GM18508 (cell line): ENCODE measurements at regions not wholly inside any gene's neighbourhood (a gene's known extent, or its start where the extent isn't known, plus 50 kb on each side); places are given as distances from the start of the nearest gene placed in this dataset.

ENCODE experiments used
- ATAC-seq: cut with Tn5 transposase; IDR thresholded peaks from one replicate; pipeline ENCODE4 v1.9.1; 2021; ENCODE audit warnings: moderate number of reproducible peaks; ENCODE audit not compliant: insufficient read depth, unreplicated experiment

DNA sequence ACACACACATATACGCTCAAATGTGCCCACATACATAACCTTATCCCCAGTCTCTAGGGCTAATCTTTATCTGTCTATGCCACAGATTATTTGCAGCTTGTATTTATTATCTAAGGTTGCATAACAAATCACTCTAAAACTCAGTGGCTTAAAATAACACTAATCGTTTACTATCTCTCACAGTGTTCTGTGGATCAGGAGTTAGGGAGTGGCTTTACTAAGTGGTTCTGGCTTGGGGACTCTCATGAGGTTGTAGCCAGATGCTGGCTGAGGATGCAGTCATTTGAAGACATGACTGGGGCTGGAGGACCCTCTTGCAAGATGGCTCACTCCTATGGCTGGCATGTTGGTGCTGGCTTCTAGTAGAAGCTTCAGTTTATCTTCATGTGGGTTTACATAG is 68.5 kb upstream of the LNX1 start:
- ATAC-seq, result no peak

DNA sequence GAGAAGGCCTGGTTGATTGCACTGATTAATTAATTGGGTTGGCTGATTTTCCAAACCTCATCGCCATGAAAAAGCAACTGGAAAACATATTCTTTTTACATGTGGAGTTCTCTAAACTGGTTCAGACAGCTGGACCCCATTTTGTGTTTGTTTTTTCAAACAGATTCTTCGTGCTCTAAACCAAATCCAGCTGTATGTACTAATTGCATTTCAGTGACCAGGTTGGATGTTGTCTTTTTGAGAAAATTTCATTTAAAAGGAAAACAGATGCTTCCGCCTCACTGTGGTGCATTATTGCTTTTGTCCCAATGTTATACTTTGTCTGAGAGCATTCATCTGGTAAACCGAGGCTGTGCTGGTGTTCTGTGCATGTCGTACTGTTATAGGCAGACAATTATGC is 67.8 kb upstream of the LNX1 start:
- ATAC-seq, result no peak

DNA sequence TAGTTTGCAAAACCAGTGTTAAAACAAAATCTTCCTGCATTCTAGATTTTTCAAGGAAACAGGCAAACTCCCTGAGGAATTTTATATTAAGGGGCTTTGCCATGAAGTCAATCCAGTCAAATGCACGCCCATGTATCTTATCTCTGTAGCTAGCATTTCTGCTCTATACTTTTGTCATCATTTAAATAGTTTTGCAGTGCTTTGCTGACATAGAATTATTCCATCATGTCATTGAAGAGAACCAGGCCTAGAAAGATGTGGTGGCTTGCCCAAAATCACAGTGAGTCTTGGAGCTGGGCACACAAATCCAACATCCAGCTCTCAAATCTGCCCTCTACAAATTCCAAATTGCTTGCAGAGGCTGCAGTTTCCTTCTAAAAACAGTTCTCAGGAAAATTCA is 66.7 kb upstream of the LNX1 start:
- ATAC-seq, result no peak

GRCh38 chr4:53656421-53656981 is 65.2 kb upstream of the LNX1 start:
- ATAC-seq, result no peak

DNA sequence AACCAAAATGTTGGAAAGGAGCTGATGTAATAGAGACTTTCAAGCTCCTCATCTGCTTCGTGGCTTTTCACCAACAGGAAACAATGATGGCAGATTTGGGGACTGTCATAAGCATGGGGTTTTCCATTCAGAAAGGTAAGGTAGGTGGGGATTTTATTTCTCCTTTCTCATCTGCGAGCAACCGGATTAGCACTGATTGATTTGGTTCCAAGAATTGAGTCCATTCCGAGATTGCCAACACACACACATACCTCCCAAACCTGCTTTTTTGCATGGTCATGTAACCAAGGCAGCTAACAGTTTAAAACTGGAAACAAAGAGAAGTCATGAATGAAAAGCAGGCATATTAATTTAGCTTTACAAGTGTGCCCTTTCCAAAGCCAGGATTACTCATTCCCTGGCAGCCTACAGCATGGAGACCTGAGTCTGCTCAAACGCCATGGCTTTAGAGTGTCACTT is 63.0 kb upstream of the LNX1 start:
- ATAC-seq, result no peak

GRCh38 chr4:53653484-53654053 is 62.3 kb upstream of the LNX1 start:
- ATAC-seq, result peak; percentile 69

DNA sequence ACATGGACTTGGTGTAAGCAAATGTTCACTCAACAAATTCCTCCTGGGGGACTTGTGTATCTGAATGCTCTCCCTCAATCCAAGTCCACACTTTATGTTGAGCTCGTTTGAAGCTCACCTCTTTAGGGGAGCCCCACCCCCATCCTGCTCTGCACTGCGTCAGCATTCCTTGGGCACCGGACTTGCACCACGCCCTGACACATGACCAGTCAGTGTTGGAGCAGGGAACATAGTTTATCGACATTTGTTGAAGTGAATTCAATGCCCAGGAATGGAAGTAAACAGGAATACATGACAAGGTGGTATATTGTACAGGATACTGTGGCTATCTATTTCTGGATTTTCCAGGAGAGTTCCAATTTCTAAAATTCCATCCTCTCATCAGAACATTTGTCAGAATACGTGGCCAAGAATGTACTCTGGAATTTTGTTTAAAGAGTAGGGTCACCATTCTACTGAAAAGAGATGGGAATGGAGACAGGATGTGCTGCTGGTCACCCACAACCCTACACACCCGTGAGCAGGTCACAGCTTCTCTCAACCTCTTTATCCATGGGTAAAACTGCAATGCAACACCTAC is 60.0 kb upstream of the LNX1 start:
- ATAC-seq, result no peak

- ATAC-seq, result no peak
These were observed 58.1 kb upstream of the LNX1 start for GRCh38 chr4:53649357-53649756.

- no peak for ATAC-seq
These were observed 56.3 kb upstream of the LNX1 start for GRCh38 chr4:53647547-53647946.

DNA sequence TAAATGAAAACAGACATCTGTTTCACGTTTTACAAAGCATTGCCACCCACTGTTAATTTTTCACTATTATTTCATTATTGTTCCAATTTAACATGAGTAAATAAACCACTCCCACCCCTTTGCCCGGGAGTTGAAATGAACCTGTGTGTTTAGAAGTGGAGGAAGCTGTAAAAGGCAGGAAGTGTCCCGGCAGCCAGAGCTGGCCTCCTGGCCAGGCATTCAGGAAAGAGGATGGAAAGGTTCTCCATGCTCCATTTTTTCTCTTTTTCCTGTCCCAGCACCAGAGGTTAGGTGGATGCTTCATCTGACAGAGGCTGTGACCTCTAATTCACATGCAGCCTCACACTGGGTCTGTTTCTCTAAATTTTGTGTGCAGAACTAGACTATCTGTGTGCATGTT is 55.5 kb upstream of the LNX1 start:
- ATAC-seq, result no peak

DNA sequence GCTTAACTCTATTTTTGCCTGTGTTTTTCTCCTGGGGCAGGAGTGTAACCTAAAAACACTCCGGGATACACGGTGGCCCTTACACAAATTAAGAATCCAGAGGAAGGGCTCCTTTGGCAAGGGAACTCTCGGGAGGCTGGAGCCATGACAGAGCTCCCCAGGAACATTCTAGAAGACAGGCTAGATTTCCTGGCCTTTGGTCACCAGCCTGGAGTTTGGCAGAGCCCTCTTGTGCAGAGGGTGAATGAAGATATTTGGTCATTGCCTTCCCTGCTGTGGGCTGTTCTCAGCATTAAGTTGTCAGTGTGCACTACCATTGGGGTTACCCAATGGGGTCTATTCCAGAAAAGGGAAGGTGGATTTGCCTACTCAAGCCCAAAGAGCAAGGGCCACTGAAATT is 53.8 kb upstream of the LNX1 start:
- ATAC-seq, result no peak

DNA sequence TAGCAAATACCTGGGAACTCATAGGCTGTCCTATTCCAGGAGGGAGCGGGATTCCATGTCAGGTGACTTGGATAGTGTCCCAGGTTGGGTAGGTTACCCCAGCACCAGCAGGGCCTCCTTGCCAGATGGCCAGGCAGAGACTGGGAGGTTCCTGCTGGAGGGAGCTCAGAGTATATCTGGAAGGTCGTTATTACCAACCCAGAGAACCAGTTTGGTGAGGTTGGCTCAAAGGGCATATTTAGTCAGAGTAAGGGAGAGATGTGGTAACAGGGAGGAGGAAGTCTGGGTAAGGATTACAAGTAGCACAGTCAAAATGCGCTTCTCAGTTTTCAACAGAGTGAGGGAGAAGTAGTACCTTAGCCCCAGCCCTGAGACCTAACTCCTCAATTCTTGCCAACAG is 53.3 kb upstream of the LNX1 start:
- no peak for ATAC-seq
